Bronchial epithelial cell (primary cell): ENCODE measurements at regions not wholly inside any gene's neighbourhood (a gene's known extent, or its start where the extent isn't known, plus 50 kb on each side); places are given as distances from the start of the nearest gene placed in this dataset.

Source experiments
- DNase-seq: peaks from one replicate; pipeline ENCODE4 v3.0.0-alpha.2; 2010; ENCODE audit warnings: low read depth
- FAIRE-seq: peaks from 2 replicates; lab custom pipeline; 2011; peaks lifted over from hg19 to GRCh38; lab: Jason Lieb, UNC
- H3K27me3 ChIP-seq: 2 replicates; pipeline ENCODE4 v1.5.1; 2011; ENCODE audit warnings: low read length; ENCODE audit not compliant: control insufficient read depth, insufficient read depth
- H3K36me3 ChIP-seq: 2 replicates; pipeline ENCODE4 v1.5.1; 2011; ENCODE audit warnings: low read length; ENCODE audit not compliant: control insufficient read depth, insufficient read depth
- H3K4me3 ChIP-seq: 2 replicates; pipeline ENCODE4 v1.5.1; 2011; ENCODE audit warnings: mild to moderate bottlenecking, low read depth, low read length, control low read depth
- TF ChIP-seq, protein P1 (sequence below): IDR thresholded peaks from 2 replicates; pipeline ENCODE4 v1.5.1; 2011; ENCODE audit warnings: mild to moderate bottlenecking, moderate library complexity, low read length, control low read depth, inconsistent platforms; ENCODE audit not compliant: insufficient read depth, severe bottlenecking

GRCh38 chr6:149166747-149167146 lies 150.8 kb upstream of the TAB2 start:
- Histone ChIP-seq H3K36me3 (no peaks in the 10 kb centered on the region), H3K4me3 (no peak overlapping the region), H3K27me3 (no peaks in the 10 kb centered on the region)
- DNase-seq (no peak), FAIRE-seq (no peak)
- TF ChIP-seq, protein P1, sequence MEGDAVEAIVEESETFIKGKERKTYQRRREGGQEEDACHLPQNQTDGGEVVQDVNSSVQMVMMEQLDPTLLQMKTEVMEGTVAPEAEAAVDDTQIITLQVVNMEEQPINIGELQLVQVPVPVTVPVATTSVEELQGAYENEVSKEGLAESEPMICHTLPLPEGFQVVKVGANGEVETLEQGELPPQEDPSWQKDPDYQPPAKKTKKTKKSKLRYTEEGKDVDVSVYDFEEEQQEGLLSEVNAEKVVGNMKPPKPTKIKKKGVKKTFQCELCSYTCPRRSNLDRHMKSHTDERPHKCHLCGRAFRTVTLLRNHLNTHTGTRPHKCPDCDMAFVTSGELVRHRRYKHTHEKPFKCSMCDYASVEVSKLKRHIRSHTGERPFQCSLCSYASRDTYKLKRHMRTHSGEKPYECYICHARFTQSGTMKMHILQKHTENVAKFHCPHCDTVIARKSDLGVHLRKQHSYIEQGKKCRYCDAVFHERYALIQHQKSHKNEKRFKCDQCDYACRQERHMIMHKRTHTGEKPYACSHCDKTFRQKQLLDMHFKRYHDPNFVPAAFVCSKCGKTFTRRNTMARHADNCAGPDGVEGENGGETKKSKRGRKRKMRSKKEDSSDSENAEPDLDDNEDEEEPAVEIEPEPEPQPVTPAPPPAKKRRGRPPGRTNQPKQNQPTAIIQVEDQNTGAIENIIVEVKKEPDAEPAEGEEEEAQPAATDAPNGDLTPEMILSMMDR, result no peak

GRCh38 chr6:149168968-149169367 lies 148.5 kb upstream of the TAB2 start:
- FAIRE-seq (no peak), DNase-seq (no peak)
- Histone ChIP-seq H3K36me3 (no peaks in the 10 kb centered on the region), H3K27me3 (no peaks in the 10 kb centered on the region), H3K4me3 (no peak overlapping the region)
- TF ChIP-seq, protein P1, result no peak

DNA sequence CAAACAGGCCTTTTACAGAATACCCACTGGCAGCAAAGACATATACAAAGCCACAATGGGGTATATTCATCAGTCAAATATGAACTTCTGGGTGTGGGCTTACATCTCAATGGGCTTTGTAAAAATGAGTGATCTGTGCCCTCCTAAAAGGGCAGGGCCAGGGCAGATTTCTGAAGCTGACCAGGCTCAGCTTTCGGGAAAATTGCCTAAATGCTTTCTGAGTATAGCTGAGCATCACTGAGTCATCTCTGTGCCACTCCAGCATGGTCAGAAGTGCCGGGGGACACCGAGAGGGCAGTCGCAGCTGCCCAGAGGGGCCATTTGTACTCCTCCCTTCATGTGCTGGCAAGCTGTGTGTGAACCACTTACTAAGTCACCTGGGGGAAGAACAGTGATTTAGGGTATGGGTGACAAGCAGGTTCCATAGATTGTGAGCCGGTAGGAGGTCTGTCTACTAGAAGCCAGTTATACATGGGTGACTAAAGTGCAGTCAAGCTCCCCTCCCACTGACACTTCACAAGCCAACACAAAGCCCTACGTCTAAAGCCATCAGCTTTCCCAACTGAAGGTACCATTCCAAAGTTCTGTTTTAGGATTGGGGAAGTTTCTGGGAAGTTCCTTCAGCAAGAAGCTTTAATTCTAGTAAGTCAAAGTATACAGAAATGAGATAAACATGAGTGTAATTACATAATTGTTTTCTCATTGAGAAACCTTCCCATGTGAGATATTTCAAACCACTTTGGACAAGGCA lies 147.6 kb upstream of the TAB2 start:
- Histone ChIP-seq H3K27me3 (no peaks in the 10 kb centered on the region), H3K36me3 (no peaks in the 10 kb centered on the region), H3K4me3 (no peak overlapping the region)
- TF ChIP-seq, protein P1, result no peak
- FAIRE-seq (no peak), DNase-seq (no peak)

DNA sequence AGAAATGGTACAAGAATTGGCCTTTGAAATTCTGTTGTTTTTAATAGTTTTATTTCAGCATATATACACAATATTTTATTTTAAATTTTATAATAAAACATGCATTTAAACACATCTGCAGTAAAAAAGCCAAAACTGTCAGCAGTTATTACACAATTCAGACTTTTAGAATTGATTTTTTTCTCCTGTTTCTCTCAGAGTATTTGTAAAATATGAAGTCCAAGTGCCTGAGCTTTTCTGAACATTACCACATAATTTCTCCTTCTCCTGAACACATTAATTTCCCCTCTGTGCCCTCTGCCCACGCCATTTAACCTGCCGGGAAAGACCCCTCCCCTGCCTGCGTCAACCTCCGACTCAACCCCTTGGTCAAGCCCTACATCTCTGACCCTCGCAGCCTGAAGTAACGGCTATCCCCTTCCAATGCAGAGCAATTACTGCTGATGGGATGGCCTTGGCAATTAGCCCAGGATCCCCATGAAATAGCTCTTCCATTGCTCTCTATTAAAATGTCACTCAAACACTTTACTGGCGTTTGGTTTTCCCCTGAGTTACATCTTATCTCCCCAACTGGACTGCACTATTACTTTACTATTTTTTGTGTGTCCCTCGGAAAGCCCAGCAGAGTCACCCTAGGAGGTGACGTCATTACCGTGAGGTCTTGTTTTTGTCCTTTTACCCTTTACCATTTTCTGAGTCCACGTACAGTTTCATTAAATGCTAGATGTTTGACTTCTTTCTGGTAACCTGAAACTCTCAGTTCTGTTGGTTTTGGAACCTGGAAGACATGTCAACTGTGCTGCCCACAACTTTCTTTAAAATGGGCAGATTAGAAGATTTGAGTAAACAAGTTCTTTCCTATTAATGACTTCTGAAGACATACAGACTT lies 146.7 kb upstream of the TAB2 start:
- FAIRE-seq (no peak), DNase-seq (no peak)
- Histone ChIP-seq H3K4me3 (no peak overlapping the region), H3K36me3 (no peaks in the 10 kb centered on the region), H3K27me3 (no peaks in the 10 kb centered on the region)
- TF ChIP-seq, protein P1, result no peak

DNA sequence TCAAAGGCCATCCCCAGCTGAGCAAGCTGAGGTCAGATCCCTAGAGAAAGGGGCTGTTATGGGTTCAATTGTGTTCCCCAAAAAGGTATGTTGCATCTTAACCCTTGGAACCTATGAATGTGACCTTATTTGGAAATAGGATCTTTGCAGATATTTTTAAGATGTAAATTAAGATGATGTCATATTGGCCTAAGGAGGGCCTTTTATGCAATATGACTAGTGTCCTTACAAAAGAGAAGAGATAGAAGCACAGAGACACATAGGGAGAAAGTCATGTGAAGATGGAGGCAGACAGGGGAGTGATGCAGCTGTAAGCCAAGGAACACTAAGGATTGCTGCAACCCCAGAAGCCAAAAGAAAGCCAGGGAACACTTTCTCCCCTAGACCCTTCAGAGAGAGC lies 144.3 kb upstream of the TAB2 start:
- FAIRE-seq, result no peak
- TF ChIP-seq, protein P1, result no peak

More for the DNA sequence above, 144.3 kb upstream of the TAB2 start:
- DNase-seq, result no peak
- Histone ChIP-seq H3K36me3 (no peaks in the 10 kb centered on the region), H3K27me3 (no peaks in the 10 kb centered on the region), H3K4me3 (no peak overlapping the region)
